Activated naive CD4-positive, alpha-beta T cell treated with anti-CD3 and anti-CD28 coated beads for 36 hours (primary cell): ENCODE measurements at regions not wholly inside any gene's neighbourhood (a gene's known extent, or its start where the extent isn't known, plus 50 kb on each side); places are given as distances from the start of the nearest gene placed in this dataset.

Experiments
- CTCF ChIA-PET: fragments of 350-600 bp; sonication (Branson Sonifier 250); formaldehyde crosslinking; loops from one replicate; lab custom pipeline; 2021; ENCODE audit warnings: antibody characterized with exemption; lab: Charles Lee
- DNase-seq: peaks from one replicate; pipeline ENCODE4 v3.0.0-alpha.2; 2020
- H3K27ac Mint-ChIP-seq: one replicate; pipeline ENCODE4 v1.8.0; 2021; ENCODE audit warnings: mild to moderate bottlenecking, mixed read lengths
- H3K27me3 Mint-ChIP-seq: one replicate; pipeline ENCODE4 v1.8.0; 2021; ENCODE audit warnings: low read depth, mixed read lengths
- H3K36me3 Mint-ChIP-seq: one replicate; pipeline ENCODE4 v1.8.0; 2021; ENCODE audit warnings: low read depth, mixed read lengths
- H3K4me1 Mint-ChIP-seq: one replicate; pipeline ENCODE4 v1.8.0; 2021; ENCODE audit warnings: low read depth, mixed read lengths
- H3K4me3 Mint-ChIP-seq: one replicate; pipeline ENCODE4 v1.8.0; 2021; ENCODE audit warnings: mild to moderate bottlenecking, moderate library complexity, mixed read lengths
- H3K9me3 Mint-ChIP-seq: one replicate; pipeline ENCODE4 v1.8.0; 2021; ENCODE audit warnings: mixed read lengths
- intact Hi-C: fragments of 100-400 bp; cut with micrococcal nuclease; formaldehyde crosslinking; loops from one replicate; pipeline ENCODE4 v1.15.1; 2023

DNA sequence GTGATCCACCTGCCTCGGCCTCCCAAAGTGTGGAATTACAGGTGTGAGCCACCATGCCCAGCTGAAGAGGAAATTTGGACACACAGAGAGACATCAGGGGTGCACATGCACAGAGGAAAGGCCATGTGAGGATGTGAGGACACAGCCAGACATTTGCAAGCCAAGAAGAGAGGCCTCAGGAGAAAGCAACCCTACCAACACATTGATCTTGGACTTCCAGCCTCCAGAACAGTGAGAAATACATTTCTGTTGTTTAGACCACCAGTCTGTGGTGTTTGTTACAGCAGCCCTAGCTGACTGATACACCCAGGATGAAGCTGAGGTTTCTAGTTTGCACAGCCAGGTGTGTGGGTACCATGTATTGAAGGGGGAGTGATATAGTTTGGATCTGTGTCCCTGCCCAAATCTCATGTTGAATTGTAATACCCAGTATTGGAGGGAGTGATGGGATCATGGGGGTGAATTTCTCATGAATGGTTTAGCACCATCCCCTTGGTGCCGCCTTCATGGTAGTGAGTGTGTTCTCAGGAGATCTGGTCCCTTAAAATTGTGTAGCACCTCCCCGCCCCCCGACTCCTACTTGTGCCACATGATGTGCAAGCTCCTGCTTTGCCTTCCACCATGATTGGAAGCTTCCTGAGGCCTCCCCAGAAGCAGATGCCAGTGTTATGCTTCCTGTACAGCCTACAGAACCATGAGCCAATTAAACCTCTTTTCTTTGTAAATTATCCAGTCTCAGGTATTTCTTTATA is 64.7 kb upstream of the DUSP5 start:
- no peaks in the 10 kb centered on the region for H3K9me3 Mint-ChIP-seq
- intact Hi-C loops = no loop called here
- H3K27ac Mint-ChIP-seq = no peak overlapping the region
- no peak overlapping the region for H3K4me3 Mint-ChIP-seq
- peak; percentile 2 for DNase-seq
- CTCF ChIA-PET = interaction anchor here (0.6 kb wide), 1 partner anchor 79 kb away, joined by 3 read pairs; no protein-coding TSS in a partner anchor
- no peaks in the 10 kb centered on the region for H3K27me3 Mint-ChIP-seq
- H3K36me3 Mint-ChIP-seq = no peaks in the 10 kb centered on the region
- peaks cover 9% of the 10 kb centered on the region for H3K4me1 Mint-ChIP-seq

- no peaks in the 10 kb centered on the region for H3K9me3 Mint-ChIP-seq
- no peaks in the 10 kb centered on the region for H3K36me3 Mint-ChIP-seq
- H3K27ac Mint-ChIP-seq = no peak overlapping the region
- intact Hi-C loops = no loop called here
- DNase-seq = peak; percentile 1
- CTCF ChIA-PET = interaction anchor here (1.1 kb wide), 1 partner anchor 14 kb away, joined by 3 read pairs; no protein-coding TSS in a partner anchor
- no peaks in the 10 kb centered on the region for H3K27me3 Mint-ChIP-seq
- H3K4me3 Mint-ChIP-seq = no peak overlapping the region
- H3K4me1 Mint-ChIP-seq = peaks cover 9% of the 10 kb centered on the region
These were observed 64.0 kb upstream of the DUSP5 start for GRCh38 chr10:110433740-110434139.

DNA sequence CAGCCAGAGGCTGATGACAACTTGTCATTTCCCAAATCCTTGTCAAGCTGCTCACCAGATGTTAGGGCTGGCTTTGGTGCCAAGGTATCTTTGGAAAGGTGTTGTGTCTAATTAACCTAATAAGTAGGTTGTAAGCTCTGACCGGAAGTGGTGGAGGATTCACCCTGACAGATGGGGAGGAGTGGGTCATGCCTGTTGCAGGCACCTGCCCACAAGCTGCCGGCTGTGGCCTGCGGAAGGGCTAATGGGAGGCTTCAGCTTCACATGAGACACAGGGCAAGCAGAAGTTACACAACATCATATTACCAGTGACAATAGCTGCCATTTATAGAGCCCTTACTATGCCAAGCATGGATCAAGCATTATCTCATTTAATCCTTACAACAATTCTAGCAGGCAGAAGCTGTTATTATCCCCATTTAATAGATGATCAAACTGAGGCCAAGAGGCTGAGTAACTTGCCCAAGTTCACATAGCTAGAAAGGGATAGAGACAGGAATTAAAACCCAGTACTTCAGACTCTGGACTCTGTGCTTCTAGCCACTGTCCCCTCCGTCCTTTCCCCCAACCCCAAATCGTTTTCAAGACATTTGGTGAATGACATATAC is 63.1 kb upstream of the DUSP5 start:
- no peaks in the 10 kb centered on the region for H3K27me3 Mint-ChIP-seq
- H3K4me1 Mint-ChIP-seq = peaks cover 5% of the 10 kb centered on the region
- DNase-seq = no peak
- CTCF ChIA-PET = interaction anchor here (1.1 kb wide), 1 partner anchor 14 kb away, joined by 3 read pairs; no protein-coding TSS in a partner anchor
- no peaks in the 10 kb centered on the region for H3K9me3 Mint-ChIP-seq
- intact Hi-C loops = no loop called here
- H3K27ac Mint-ChIP-seq = no peak overlapping the region
- H3K36me3 Mint-ChIP-seq = no peaks in the 10 kb centered on the region
- no peak overlapping the region for H3K4me3 Mint-ChIP-seq

GRCh38 chr10:110436554-110437350 is 61.0 kb upstream of the DUSP5 start:
- CTCF ChIA-PET = no interaction called here
- intact Hi-C loops = no loop called here
- H3K36me3 Mint-ChIP-seq = no peaks in the 10 kb centered on the region

DNA sequence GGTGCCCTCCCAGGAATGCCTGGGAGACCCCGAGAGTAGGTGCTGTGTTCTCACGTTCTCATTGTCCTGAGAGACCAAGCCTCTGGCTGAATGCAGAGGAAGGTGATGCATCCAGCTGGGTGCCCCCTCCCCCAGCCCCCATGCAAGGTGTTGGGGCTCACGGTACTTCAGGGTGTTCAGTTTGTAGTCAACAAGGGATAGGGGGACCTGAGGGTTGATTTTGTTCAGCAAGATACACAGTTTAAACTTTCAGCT is 60.4 kb upstream of the DUSP5 start:
- H3K4me1 Mint-ChIP-seq = peaks cover 8% of the 10 kb centered on the region
- no peaks in the 10 kb centered on the region for H3K36me3 Mint-ChIP-seq
- H3K4me3 Mint-ChIP-seq = no peak overlapping the region
- H3K27ac Mint-ChIP-seq = no peak overlapping the region
- H3K27me3 Mint-ChIP-seq = no peaks in the 10 kb centered on the region
- H3K9me3 Mint-ChIP-seq = no peaks in the 10 kb centered on the region
- DNase-seq = no peak
- intact Hi-C loops = no loop called here
- CTCF ChIA-PET = no interaction called here

More at GRCh38 chr10:110436554-110437350, 61.0 kb upstream of the DUSP5 start:
- H3K4me3 Mint-ChIP-seq = no peak overlapping the region
- no peaks in the 10 kb centered on the region for H3K9me3 Mint-ChIP-seq
- DNase-seq = no peak
- H3K27ac Mint-ChIP-seq = no peak overlapping the region
- H3K27me3 Mint-ChIP-seq = no peaks in the 10 kb centered on the region
- H3K4me1 Mint-ChIP-seq = peaks cover 6% of the 10 kb centered on the region

DNA sequence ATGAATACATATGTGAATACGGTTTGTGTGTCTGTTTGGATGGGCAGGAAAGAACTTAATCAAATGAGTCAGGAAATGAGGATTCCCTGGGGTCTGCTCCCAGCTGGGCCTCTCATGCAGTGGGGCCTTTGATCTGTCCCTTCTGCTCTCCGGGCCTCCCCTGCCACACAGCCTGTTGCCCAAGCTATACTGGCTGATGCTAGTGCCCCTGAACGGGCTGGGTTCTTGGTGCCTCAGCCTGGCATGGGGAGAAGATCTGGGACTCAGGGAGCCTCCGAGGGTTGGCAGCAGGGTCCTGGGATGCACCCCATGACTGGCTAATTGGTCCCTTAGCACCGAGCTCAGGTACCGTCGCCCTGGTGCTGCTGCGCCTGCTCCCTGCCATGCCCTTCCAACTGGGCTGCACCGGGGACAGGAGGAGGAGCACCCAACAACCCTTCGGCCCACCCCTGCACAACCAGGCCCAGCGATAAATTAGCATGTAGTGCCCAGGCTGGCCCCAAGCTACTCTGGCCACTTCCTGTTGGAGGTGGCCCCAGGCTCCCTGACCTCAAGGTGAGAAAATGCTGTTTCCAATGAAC is 59.9 kb upstream of the DUSP5 start:
- DNase-seq = no peak
- Mint-ChIP-seq H3K4me3 (no peak overlapping the region), H3K27ac (no peak overlapping the region), H3K27me3 (no peaks in the 10 kb centered on the region), H3K9me3 (no peaks in the 10 kb centered on the region), H3K4me1 (peaks cover 9% of the 10 kb centered on the region), H3K36me3 (no peaks in the 10 kb centered on the region)
- CTCF ChIA-PET = no interaction called here
- intact Hi-C loops = no loop called here

DNA sequence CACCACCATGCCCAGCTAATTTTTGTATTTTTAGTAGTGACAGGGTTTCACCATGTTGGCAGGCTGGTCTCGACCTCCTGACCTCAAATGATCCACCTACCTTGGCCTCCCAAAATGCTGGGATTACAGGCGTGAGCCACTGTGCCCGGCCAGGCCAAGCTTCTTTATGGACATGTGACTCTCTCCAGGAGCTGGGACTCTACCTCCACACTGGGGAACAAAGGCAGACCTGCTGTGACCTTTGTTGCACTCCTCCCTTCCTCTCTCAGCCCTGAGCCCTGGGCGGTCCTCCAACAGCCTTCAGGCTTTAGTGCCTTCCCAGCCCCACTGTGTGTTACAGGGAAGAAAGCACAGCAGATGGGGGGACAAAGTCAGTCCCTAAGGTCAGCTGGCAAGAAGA is 55.0 kb upstream of the DUSP5 start:
- CTCF ChIA-PET = interaction anchor here (0.9 to 1.2 kb wide), 2 partner anchors 88 to 104 kb away, joined by 3 to 4 read pairs; no protein-coding TSS in a partner anchor
- Mint-ChIP-seq H3K27ac (no peak overlapping the region), H3K36me3 (no peaks in the 10 kb centered on the region), H3K27me3 (no peaks in the 10 kb centered on the region), H3K4me3 (no peak overlapping the region), H3K9me3 (no peaks in the 10 kb centered on the region), H3K4me1 (peaks cover 9% of the 10 kb centered on the region)
- peak; percentile 3 for DNase-seq
- intact Hi-C loops = no loop called here

DNA sequence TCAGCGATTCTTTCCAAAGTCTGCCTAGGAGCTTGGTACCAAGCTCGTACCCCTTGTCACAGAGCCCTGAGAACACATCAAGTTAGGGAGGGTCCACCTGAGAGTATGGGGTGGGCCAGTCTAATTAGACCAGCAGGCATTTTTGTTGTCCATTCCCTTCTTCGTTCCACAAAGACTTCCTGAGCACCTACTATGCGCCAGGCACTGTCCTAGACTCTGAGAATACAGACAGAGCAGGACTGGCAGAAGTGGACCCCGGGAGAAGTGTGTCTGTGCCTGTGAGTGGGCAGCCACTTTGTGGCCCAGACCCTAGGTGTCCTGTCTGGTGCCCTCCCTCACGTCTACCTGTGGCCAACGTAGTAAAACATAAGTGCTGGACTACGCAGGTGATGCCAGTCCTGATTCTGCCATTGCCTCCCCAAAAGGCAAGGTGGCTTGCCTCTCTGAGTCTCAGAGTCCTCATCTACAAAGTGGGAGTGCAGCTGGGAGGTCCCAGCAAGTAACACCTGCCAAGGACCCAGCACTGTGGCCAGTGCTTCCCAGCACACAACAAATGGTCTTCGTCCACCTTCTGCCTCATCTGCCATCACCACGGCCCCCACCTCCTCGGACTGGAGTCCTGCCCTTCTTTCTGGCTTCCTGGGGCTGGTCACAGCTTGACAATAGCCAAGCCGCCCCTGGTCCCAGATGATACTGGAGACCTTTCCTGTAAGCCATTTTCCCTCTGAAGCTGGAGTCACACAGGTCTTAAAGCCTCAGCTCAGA is 54.3 kb upstream of the DUSP5 start:
- no peaks in the 10 kb centered on the region for H3K9me3 Mint-ChIP-seq
- intact Hi-C loops = no loop called here
- H3K27ac Mint-ChIP-seq = no peak overlapping the region
- CTCF ChIA-PET = interaction anchor here (0.9 to 1.2 kb wide), 2 partner anchors 89 to 103 kb away, joined by 3 to 4 read pairs; no protein-coding TSS in a partner anchor
- no peak overlapping the region for H3K4me3 Mint-ChIP-seq
- H3K36me3 Mint-ChIP-seq = no peaks in the 10 kb centered on the region
- peak; percentile 1 for DNase-seq
- H3K4me1 Mint-ChIP-seq = peaks cover 9% of the 10 kb centered on the region
- H3K27me3 Mint-ChIP-seq = no peaks in the 10 kb centered on the region

GRCh38 chr10:110444004-110444337 is 53.7 kb upstream of the DUSP5 start:
- CTCF ChIA-PET = interaction anchor here (1.2 kb wide), 1 partner anchor 89 kb away, joined by 4 read pairs; no protein-coding TSS in a partner anchor
- H3K9me3 Mint-ChIP-seq = no peaks in the 10 kb centered on the region
- intact Hi-C loops = no loop called here
- H3K36me3 Mint-ChIP-seq = no peaks in the 10 kb centered on the region
- DNase-seq = no peak
- H3K4me3 Mint-ChIP-seq = no peak overlapping the region
- H3K27ac Mint-ChIP-seq = no peak overlapping the region
- H3K27me3 Mint-ChIP-seq = no peaks in the 10 kb centered on the region
- peaks cover 9% of the 10 kb centered on the region for H3K4me1 Mint-ChIP-seq

DNA sequence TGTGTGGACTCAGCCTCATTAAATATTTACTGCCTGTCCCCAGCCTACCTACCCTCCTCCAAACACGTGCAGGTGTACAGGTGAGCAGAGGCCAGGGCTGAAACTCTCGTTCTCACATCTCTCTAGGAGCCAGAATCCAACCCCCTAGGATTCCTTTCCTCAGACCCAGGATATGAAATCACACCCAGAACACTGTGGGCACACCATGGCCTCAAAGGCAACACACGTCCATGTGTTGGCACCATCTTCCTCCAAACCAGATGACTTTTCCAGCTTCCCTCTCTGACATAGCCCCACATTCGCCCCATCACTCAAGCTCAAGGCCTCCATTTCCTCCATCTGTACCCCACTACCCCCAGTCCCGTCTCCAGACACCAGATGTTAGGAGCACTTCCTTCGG is 51.8 kb upstream of the DUSP5 start:
- Mint-ChIP-seq H3K27ac (no peak overlapping the region), H3K4me1 (peaks cover 9% of the 10 kb centered on the region), H3K9me3 (no peaks in the 10 kb centered on the region), H3K27me3 (no peaks in the 10 kb centered on the region), H3K36me3 (no peaks in the 10 kb centered on the region), H3K4me3 (no peak overlapping the region)
- intact Hi-C loops = no loop called here
- no peak for DNase-seq
- CTCF ChIA-PET = interaction anchor here (1.2 kb wide), 1 partner anchor 92 kb away, joined by 3 read pairs; no protein-coding TSS in a partner anchor

- H3K36me3 Mint-ChIP-seq = no peaks in the 10 kb centered on the region
- no peak overlapping the region for H3K27ac Mint-ChIP-seq
- peaks cover 9% of the 10 kb centered on the region for H3K4me1 Mint-ChIP-seq
- CTCF ChIA-PET = no interaction called here
- H3K4me3 Mint-ChIP-seq = no peak overlapping the region
- intact Hi-C loops = no loop called here
- no peaks in the 10 kb centered on the region for H3K27me3 Mint-ChIP-seq
- no peaks in the 10 kb centered on the region for H3K9me3 Mint-ChIP-seq
- no peak for DNase-seq
These were observed 51.4 kb upstream of the DUSP5 start for GRCh38 chr10:110446277-110446676.
